Prostate gland (tissue), 2 donors: ENCODE measurements at regions not wholly inside any gene's neighbourhood (a gene's known extent, or its start where the extent isn't known, plus 50 kb on each side); places are given as distances from the start of the nearest gene placed in this dataset.

ENCODE experiments used
- DNase-seq: peaks from one replicate; pipeline ENCODE4 v3.0.0-alpha.2; 2019; ENCODE audit warnings: low spot score
- H3K27ac ChIP-seq, 2 donors: fragments of 200-600 bp; sonication (generic); 2 replicates each; pipeline ENCODE4 v1.5.1; 2017 to 2019
- H3K27me3 ChIP-seq: fragments of 200-600 bp; sonication (generic); replicated peaks from 2 replicates; pipeline ENCODE4 v1.5.1; 2019; ENCODE audit not compliant: insufficient read depth
- H3K36me3 ChIP-seq, 2 donors: fragments of 200-600 bp; sonication (generic); 1 replicate in 1 of 2; 2 replicates in 1 of 2; pipeline versions ENCODE4 v1.5.1 to v1.8.1; 2017 to 2019
- H3K4me1 ChIP-seq: fragments of 200-600 bp; sonication (generic); replicated peaks from 2 replicates; pipeline ENCODE4 v1.5.1; 2019
- H3K4me3 ChIP-seq, 2 donors: fragments of 200-600 bp; sonication (generic); 2 replicates each; pipeline ENCODE4 v1.5.1; 2017 to 2019
- H3K9me3 ChIP-seq: fragments of 200-600 bp; sonication (generic); 2 replicates; pipeline ENCODE4 v1.5.1; 2017
- CTCF ChIP-seq, 4 experiments: fragments of 200-600 bp in 2 of 4; fragments of 450-650 bp in 2 of 4; sonication (generic) in 2 of 4; IDR thresholded peaks; 1 replicate in 3 of 4; 2 replicates in 1 of 4; pipeline ENCODE4 v1.5.1; 2016 to 2019; ENCODE audit warnings: antibody characterized with exemption in 4 of 4, mild to moderate bottlenecking in 2 of 4, moderate library complexity in 2 of 4
- POLR2A ChIP-seq: fragments of 450-650 bp; IDR thresholded peaks from one replicate; pipeline ENCODE4 v1.6.1; 2016; ENCODE audit warnings: antibody characterized with exemption, mild to moderate bottlenecking
- POLR2AphosphoS5 ChIP-seq: sonication (generic); formaldehyde crosslinking; IDR thresholded peaks from one replicate; pipeline ENCODE4 v1.6.1; 2017; ENCODE audit warnings: antibody characterized with exemption
- WGBS: methylation state at CpG from one replicate; pipeline ENCODE4 v1.1.5; 2018; 5-methylcytosine and 5-hydroxymethylcytosine counted together
- intact Hi-C: fragments of 100-400 bp; cut with DNase I; formaldehyde crosslinking; loops from one replicate; pipeline ENCODE4 v1.14.2; 2022

DNA sequence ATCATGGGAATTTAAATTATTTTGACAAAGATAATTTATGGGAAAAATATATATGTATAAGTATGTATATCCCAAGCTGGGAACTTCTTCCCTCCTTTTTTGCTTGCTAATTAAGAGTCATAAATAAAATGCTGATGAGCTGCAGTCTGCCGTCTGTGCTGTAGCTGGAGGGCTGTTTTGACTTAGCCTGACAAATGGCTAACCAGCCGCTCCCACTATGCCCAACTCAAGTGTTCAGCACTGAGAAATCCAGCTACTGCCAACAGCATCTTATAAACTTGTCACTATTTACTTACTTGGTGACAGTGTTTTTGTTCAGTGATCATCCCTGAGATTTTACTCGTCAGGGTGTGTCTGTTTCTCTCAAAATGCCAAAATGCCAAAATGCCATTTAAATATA lies 171.2 kb upstream of the PGRMC2 start:
- 65% methylated on average over 3 of the region's 3 CpGs for WGBS
- no peaks in the 10 kb centered on the region for H3K36me3 ChIP-seq
- intact Hi-C loops = loop anchor here (5.0 to 10.0 kb wide), 2 partner anchors 164 to 403 kb away; no protein-coding TSS in a partner anchor

GRCh38 chr4:128457726-128458125 lies 170.1 kb upstream of the PGRMC2 start:
- Histone ChIP-seq H3K27ac (no peak overlapping the region), H3K36me3 (no peaks in the 10 kb centered on the region), H3K4me1 (no peaks in the 10 kb centered on the region), H3K9me3 (no peaks in the 10 kb centered on the region), H3K4me3 (no peak overlapping the region), H3K27me3 (no peaks in the 10 kb centered on the region)
- intact Hi-C loops = loop anchor here (5.0 to 10.0 kb wide), 2 partner anchors 163 to 405 kb away; no protein-coding TSS in a partner anchor
- DNase-seq = no peak
- TF ChIP-seq CTCF (IDR thresholded peaks at IDR 0.05) (no peak), POLR2AphosphoS5 (no peak), POLR2A (no peak)
- 77% methylated on average over 2 of the region's 2 CpGs for WGBS

More for the DNA sequence above, 171.2 kb upstream of the PGRMC2 start:
- H3K9me3 ChIP-seq = no peaks in the 10 kb centered on the region
- H3K27ac ChIP-seq = no peak overlapping the region
- no peaks in the 10 kb centered on the region for H3K27me3 ChIP-seq
- H3K4me1 ChIP-seq = no peaks in the 10 kb centered on the region
- H3K4me3 ChIP-seq = no peak overlapping the region
- TF ChIP-seq POLR2A (no peak), CTCF (IDR thresholded peaks at IDR 0.05) (no peak), POLR2AphosphoS5 (no peak)
- no peak for DNase-seq

DNA sequence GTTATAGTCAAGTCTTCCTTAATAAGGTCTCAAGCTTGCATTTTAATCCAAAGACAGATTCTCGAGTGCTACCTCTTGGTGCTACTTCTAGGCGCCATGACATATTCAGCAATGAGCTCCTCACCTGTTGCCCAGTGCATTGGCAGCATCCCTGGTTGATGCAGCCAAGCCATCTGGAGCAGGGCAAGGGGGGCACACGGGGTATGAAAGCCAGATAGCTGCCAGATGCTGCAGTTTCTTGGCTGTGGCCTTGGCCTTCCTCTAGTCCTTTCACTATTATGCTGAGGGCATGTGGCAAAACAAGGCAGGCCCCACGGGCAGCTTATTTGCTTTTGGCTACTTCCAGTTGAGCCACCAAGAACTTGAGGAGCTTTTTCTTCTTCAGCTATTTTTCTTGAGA lies 168.6 kb upstream of the PGRMC2 start:
- TF ChIP-seq POLR2AphosphoS5 = no peak
- no peak for TF ChIP-seq CTCF (IDR thresholded peaks at IDR 0.05)
- TF ChIP-seq POLR2A = no peak
- 71% methylated on average over 4 of the region's 4 CpGs for WGBS
- Histone ChIP-seq H3K36me3 (no peaks in the 10 kb centered on the region), H3K4me3 (no peak overlapping the region), H3K4me1 (no peaks in the 10 kb centered on the region), H3K27me3 (no peaks in the 10 kb centered on the region), H3K27ac (no peak overlapping the region), H3K9me3 (no peaks in the 10 kb centered on the region)
- DNase-seq = no peak
- intact Hi-C loops = loop anchor here (5.0 to 10.0 kb wide), 2 partner anchors 161 to 406 kb away; no protein-coding TSS in a partner anchor

GRCh38 chr4:128455480-128455879 lies 167.9 kb upstream of the PGRMC2 start:
- Histone ChIP-seq H3K27ac (no peak overlapping the region), H3K36me3 (no peaks in the 10 kb centered on the region), H3K27me3 (no peaks in the 10 kb centered on the region), H3K4me3 (no peak overlapping the region), H3K4me1 (no peaks in the 10 kb centered on the region), H3K9me3 (no peaks in the 10 kb centered on the region)
- intact Hi-C loops = loop anchor here (2.0 to 10.0 kb wide), 3 partner anchors 161 to 407 kb away; partner anchors contain the start of gene JADE1
- no peak for TF ChIP-seq POLR2AphosphoS5
- no peak for TF ChIP-seq POLR2A
- no peak for TF ChIP-seq CTCF (IDR thresholded peaks at IDR 0.05)
- DNase-seq = no peak
- 87% methylated on average over 1 of the region's 1 CpG for WGBS

DNA sequence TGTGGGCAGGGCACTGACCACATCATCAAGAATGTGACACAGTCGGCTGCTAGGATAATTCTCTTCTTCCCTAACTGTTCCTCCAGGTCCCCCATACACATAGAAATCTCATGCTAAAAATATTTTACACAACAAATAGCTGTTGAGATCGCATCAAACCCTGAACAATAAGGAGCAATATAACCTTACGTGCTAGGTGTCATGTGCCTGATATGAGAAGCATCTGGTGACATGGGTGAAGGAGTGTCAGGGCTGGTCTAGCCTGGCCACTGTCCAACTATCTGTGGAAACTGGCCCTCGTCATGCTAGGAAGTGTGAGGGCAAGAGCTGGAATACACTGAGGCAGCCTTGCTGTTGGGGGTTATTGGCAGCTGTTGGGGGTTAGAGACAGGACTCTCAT lies 167.3 kb upstream of the PGRMC2 start:
- Histone ChIP-seq H3K27me3 (no peaks in the 10 kb centered on the region), H3K27ac (no peak overlapping the region), H3K4me3 (no peak overlapping the region), H3K9me3 (no peaks in the 10 kb centered on the region), H3K4me1 (no peaks in the 10 kb centered on the region), H3K36me3 (no peaks in the 10 kb centered on the region)
- WGBS = 89% methylated on average over 4 of the region's 4 CpGs
- DNase-seq = no peak
- intact Hi-C loops = loop anchor here (2.0 to 10.0 kb wide), 5 partner anchors 97 to 407 kb away; partner anchors contain the start of gene JADE1
- TF ChIP-seq CTCF (IDR thresholded peaks at IDR 0.05) = no peak
- no peak for TF ChIP-seq POLR2AphosphoS5
